Activated CD4-positive, alpha-beta T cell treated with anti-CD3 and anti-CD28 coated beads, Interleukin-2, amount 50 U/mL, for 24 hours (primary cell): ENCODE measurements at regions not wholly inside any gene's neighbourhood (a gene's known extent, or its start where the extent isn't known, plus 50 kb on each side); places are given as distances from the start of the nearest gene placed in this dataset.
"Not testable (repeated sequence)": the region's sequence is repeated elsewhere in the genome, so short reads cannot be mapped to it uniquely, and the experiment has no call there.

Experiments used
- DNase-seq, 2 donors: peaks; one replicate each; pipeline ENCODE4 v3.0.0-alpha.2; 2020; ENCODE audit warnings: low read depth in 1 of 2, low spot score in 1 of 2

GRCh38 chr5:116872486-116872885, 297.9 kb upstream of the SEMA6A start:
- no peak for DNase-seq

GRCh38 chr5:116867825-116868224, 293.2 kb upstream of the SEMA6A start:
- DNase-seq = not testable (repeated sequence)

GRCh38 chr5:116865651-116866050, 291.0 kb upstream of the SEMA6A start:
- no peak for DNase-seq

GRCh38 chr5:116864838-116865190, 290.2 kb upstream of the SEMA6A start:
- DNase-seq = no peak

DNA sequence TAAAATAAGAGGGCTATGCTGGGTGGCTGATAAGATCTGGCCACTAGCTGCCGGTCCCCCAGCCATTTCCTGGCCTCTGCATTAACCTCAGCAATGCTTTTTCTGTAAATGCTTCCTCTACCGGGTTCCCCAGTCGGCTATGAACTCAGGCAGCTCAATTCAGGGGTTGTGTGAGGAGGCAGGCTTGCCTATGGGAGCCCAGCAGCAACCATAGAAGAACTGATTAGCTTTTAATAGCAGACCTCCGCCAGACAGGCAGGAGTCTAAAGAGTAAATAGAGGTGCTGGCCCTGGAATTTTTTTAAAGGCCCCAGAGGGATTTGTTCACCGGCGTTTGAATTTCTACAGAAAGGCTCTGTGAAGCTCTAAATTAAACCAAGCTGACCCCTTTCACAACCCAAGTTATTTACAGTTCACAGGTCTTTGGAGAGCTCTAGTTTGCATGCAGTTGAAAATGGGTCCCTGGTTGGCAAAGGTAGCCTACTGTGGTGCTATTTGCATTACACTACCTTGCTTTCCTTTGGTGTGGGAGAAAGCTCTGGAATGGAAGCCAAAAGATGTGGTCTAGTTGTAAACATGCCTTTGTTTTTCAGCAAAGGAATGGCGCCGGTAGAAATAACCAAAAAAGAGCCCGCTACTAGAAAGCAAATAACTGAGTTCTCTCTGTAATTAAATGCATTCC, 289.7 kb upstream of the SEMA6A start:
- DNase-seq = no peak

DNA sequence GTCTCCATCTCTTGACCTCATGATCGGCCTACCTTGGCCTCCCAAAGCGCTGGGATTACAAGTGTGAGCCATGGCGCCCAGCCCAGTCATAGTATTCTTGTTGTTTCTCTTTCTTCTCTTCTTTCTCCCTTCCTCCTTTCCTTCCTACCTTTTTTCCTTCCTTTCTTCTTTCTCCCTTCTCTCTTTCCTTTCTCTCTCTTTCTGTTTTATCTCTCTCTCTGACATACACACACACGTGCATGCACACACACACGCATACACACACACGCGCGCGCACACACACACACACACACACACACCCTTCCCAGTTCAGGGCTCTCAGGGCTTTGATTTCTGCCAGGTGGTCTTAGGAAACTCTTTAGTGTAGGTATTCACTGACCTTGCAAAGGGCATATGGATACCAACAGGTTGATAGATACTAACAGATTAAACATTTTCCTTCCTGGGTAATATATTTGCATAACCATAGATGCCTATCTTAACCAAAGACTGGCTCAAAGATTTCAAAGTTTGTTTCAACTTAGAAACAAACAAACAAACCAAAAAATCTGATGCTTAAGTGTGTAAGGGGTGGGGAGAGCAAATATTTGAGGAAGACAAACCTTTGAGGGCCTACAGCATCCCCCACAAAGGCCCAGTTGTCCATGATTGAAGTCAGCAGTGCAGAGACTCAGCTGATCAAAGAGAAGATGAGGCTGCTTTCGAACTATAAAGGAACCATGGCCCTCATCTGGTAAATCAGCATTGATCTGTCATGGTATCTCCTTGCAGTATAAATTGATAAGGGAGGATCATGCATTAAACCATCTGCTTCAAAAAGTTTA, 288.2 kb upstream of the SEMA6A start:
- no peak for DNase-seq

DNA sequence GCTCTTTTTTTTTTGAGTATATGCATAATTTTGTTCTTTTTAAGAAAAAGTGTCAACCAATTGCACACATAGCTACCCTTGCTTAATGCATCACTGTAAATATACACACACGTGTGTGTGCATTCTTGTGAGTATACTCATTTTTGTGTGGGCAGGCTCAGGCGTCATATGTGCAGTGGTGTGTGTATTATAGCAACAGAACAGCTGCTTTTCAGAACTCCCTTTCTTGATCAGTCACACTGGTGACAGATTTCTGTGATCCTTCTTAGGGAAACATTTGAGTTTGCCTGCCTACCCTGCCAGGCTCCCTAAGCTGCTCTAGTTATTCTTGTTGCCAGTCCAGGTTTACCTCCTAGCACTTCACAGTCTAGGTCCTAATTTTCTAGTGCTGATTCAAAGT, 287.0 kb upstream of the SEMA6A start:
- DNase-seq = no peak

DNA sequence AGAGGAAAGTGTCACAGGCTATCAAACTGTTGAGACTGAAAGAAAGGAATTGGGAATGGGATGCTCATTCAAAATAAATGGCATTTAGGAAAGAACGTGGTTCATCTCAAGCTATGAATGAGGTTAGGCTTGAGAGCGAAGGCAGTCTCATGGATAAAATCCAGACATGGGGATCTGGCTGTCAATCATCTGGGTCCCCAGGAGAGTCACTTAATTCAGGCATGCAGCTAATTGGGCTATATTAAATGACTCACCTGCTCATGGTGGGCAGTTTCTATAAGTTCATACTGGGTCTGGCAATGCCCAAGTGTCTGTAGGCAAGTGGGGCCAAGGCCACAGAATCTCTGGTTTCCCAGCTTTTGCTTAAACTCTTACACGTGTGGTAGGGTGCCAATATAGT, 286.5 kb upstream of the SEMA6A start:
- DNase-seq = no peak

DNA sequence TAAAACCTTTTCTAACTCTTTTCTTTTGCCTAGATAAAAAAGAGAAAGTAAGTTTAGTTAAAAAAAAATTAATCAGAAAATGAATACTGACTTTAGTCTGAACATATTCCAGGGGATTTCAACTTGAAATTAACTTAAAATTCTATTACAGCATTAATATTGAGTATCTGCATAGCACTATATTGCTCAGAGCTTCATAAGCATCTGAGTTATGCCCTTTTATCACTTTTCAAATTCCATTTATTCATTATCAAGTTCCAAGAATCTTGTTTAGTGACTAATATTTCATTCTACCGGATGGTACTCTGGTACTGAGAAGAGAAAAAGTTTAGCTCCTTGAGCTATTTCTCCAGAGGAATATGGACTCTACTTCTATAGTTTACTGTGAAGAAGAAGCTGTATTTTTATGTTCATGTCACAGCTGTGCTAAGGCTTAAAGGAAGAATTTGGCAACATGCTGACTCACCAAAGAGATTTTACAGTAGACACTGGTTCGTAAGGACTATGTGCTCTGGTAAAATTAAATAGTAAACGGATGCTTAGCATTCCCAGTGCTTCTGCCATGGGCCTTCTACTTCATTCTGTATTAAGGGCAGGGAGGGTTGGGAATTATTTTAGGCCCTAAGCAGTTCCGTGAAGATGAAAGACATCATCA, 285.2 kb upstream of the SEMA6A start:
- DNase-seq = no peak

DNA sequence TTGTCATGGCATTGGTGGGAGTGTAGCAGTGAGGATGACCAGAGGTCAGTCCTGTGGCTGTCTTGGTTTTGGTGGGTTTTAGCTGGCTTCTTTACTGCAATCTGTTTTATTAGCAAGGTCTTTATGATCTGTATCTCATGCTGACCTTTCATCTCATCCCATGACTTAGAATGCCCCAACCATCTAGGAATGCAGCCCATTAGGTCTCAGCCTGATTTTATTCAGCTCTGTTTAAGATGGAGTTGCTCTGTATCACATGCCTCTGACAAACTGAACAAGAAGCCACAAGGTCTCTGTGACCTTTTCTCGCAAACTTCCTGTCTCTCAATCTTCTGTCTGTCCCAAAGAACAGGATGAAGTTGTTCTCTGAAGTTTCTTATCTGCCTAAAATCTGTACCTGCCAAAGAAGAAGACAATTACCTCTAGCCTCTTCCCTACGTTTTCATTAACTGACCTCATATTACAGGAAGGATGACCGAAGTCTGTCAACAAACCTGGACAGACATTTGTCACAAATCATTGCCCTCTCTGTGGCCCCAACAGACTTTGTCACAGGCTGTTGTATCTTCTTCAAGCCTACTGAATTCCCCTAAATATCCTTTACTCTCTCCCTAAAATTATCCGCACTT, 284.2 kb upstream of the SEMA6A start:
- no peak for DNase-seq

DNA sequence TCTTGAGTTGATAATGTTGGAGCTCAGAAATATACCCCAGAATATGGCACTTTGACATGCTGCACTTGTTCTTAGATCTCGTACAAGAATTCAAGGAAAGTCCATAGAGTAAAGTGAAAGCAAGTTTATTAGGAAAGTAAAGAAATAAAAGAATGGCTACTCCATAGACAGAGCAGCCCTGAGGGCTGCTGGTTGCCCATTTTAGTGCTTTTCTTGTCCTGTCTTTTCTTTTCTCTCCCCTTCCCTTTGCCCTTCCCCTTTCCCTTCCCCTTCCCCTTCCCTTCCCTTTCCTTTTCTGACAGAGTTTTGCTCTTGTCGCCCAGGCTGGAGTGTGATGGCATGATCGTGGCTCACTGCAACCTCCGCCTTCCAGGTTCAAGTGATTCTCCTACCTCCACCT, 283.4 kb upstream of the SEMA6A start:
- DNase-seq = not testable (repeated sequence)

GRCh38 chr5:116856271-116856670, 281.6 kb upstream of the SEMA6A start:
- DNase-seq = no peak

- DNase-seq = no peak
Observed at GRCh38 chr5:116853992-116854391, 279.4 kb upstream of the SEMA6A start.

- DNase-seq = no peak
Observed at GRCh38 chr5:116848954-116849581, 274.4 kb upstream of the SEMA6A start.

GRCh38 chr5:116847960-116848359, 273.3 kb upstream of the SEMA6A start:
- no peak for DNase-seq

GRCh38 chr5:116844015-116844414, 269.4 kb upstream of the SEMA6A start:
- no peak for DNase-seq

DNA sequence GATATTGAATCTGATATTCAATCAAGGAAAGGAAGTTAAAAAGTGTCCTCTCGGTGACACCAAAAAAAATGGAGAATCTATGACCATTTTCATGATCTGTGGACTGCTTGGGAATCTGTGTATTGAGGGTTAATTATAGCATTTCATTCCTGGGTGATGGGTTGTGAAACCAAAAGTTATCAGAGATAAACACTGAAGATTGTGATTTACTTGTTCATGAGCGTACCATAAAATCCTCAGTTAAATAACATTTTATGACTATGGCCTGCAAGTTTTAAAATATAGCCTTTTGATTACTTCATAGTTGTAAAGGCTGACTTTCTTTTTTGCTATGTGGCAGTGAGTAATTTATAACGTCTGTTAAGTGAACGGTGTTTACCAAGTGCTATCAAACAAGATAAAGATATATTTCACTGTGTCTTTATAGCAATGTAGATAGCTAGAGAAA, 267.9 kb upstream of the SEMA6A start:
- DNase-seq = no peak

DNA sequence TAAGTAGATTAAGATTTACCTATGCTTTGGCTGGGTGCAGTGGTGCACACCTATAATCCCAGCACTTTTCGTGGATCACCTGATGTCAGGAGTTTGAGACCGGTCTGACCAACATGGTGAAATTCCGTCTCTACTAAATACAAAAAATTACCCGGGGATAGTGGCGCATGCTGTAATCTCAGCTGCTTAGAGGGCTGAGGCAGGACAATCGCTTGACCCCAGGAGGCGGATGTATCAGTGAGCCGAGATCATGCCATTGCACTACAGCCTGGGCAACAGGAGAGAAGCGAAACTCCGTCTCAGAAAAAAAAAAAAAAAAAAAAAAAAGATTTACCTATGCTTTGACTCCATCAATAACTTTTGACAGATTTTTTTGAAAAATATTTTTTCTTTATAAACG, 267.1 kb upstream of the SEMA6A start:
- no peak for DNase-seq

DNA sequence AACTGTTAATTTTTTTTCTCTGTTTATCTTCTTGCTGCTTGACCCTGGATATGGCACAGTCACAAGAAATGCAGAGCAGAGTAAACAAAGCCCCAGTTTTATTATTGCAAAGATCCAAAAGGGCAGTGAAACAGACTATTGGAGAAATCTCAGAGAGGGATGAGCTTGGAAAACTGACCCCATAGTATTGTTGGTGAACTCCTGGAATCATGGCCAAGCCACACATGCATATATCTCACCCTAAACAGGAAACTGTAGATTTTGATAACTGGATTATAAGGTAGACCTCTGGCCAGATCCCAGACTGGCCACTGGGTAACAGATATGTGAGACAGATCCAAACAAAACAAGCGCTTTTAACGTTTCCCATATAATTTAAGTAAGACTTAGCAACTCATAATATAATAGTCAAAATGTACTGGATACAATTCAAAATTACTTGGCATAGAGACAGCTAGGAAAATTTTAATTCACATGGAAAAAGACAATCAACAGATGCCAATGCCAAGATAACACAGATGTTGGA, 263.5 kb upstream of the SEMA6A start:
- DNase-seq = no peak

DNA sequence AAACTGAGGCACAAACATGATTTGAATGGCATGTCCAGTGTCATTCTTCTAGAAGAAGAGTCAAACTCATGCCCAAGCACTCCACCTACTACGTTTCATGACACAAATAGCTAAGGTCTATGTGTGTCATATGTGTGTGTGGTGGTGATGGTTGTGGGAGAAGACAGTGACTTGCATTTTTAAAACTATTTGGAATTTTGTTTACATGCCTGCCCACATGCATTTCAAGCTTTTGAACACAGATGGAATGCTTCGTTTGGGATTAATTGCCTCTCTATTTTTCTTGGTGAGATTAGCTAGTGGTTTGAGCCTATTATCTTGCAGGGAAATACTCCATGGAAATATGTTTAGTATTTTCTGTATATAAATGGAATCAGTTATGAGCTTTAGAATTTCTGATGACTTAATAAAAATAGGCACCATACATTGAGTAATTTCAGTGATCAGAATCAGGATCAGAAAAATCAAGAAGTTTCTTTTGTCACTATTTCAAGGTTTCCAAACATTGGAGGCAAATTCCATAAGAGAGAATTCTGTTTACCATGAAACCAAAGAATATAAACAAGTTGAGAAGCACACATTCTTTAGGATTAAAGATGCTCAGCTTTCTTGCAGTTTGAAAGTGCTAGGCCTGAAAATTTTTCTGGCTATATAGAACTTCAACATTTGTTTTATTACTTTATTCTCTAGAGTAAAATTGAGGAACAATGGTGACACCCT, 260.3 kb upstream of the SEMA6A start:
- no peak for DNase-seq
